A673 (cell line): ENCODE measurements at regions not wholly inside any gene's neighbourhood (a gene's known extent, or its start where the extent isn't known, plus 50 kb on each side); places are given as distances from the start of the nearest gene placed in this dataset.

ENCODE experiments used
- EZH2 ChIP-seq: fragments of 200-600 bp; sonication (generic); IDR thresholded peaks from 2 replicates; pipeline ENCODE4 v1.6.1; 2017; ENCODE audit warnings: borderline replicate concordance, low read depth, mild to moderate bottlenecking, mixed read lengths, antibody characterized with exemption, low read length; ENCODE audit not compliant: poor library complexity, severe bottlenecking
- TF ChIP-seq, protein P1 (sequence below): fragments of 300-800, 200-600 bp; sonication (generic); conservative IDR thresholded peaks from 2 replicates; pipeline ENCODE4 v1.5.1; 2017; ENCODE audit warnings: low read depth, mild to moderate bottlenecking, antibody characterized with exemption, low read length, moderate library complexity, mixed read lengths

DNA sequence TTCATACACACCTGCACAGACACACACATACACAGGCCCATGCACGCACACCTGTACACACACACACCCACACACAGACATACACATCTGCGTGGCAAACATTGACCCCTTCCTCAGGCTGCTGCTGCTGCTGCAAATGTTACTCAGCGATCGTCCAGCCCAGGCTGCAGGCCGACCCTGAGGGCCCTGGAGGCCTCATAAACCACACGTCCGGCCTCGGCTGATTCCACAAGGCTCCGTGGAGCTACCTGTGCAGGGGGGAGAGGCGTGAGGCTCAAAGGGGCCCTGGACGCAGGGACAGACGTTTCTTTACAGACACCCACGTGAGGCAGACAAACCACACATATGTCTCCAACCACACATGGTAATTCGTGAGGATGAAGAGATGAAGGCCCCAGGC is 53.9 kb upstream of the PPP2R3B start:
- TF ChIP-seq, protein P1, sequence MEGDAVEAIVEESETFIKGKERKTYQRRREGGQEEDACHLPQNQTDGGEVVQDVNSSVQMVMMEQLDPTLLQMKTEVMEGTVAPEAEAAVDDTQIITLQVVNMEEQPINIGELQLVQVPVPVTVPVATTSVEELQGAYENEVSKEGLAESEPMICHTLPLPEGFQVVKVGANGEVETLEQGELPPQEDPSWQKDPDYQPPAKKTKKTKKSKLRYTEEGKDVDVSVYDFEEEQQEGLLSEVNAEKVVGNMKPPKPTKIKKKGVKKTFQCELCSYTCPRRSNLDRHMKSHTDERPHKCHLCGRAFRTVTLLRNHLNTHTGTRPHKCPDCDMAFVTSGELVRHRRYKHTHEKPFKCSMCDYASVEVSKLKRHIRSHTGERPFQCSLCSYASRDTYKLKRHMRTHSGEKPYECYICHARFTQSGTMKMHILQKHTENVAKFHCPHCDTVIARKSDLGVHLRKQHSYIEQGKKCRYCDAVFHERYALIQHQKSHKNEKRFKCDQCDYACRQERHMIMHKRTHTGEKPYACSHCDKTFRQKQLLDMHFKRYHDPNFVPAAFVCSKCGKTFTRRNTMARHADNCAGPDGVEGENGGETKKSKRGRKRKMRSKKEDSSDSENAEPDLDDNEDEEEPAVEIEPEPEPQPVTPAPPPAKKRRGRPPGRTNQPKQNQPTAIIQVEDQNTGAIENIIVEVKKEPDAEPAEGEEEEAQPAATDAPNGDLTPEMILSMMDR, result no peak
- no peak for TF ChIP-seq EZH2
